Right atrium auricular region (tissue), 2 donors: ENCODE measurements at regions not wholly inside any gene's neighbourhood (a gene's known extent, or its start where the extent isn't known, plus 50 kb on each side); places are given as distances from the start of the nearest gene placed in this dataset.

Source experiments
- DNase-seq: peaks from one replicate; pipeline ENCODE4 v3.0.0-alpha.2; 2019; ENCODE audit warnings: low spot score
- H3K27ac ChIP-seq, 2 donors: fragments of 200-600 bp; sonication (generic); 1 replicate in 1 of 2; 2 replicates in 1 of 2; pipeline ENCODE4 v1.5.1; 2016 to 2019
- H3K27me3 ChIP-seq, 2 donors: fragments of 200-600 bp; sonication (generic); one replicate each; pipeline versions ENCODE4 v1.5.1 to v1.6.0; 2017 to 2019
- H3K36me3 ChIP-seq: fragments of 200-600 bp; sonication (generic); one replicate; pipeline ENCODE4 v1.5.1; 2016
- H3K4me1 ChIP-seq, 2 donors: fragments of 200-600 bp; sonication (generic); one replicate each; pipeline versions ENCODE4 v1.5.1 to v1.6.0; 2017 to 2019
- H3K4me3 ChIP-seq, 2 donors: fragments of 200-600 bp; sonication (generic); 1 replicate in 1 of 2; 2 replicates in 1 of 2; pipeline ENCODE4 v1.5.1; 2017 to 2019; ENCODE audit warnings: mild to moderate bottlenecking in 1 of 2, moderate library complexity in 1 of 2
- H3K9me3 ChIP-seq, 2 donors: fragments of 200-600 bp; sonication (generic); one replicate each; pipeline ENCODE4 v1.5.1; 2019
- CTCF ChIP-seq, 2 donors: fragments of 200-600 bp; sonication (generic); IDR thresholded peaks; one replicate each; pipeline ENCODE4 v1.5.1; 2019; ENCODE audit warnings: antibody characterized with exemption in 2 of 2

GRCh38 chr5:125148706-125149105, 402.3 kb upstream of the ZNF608 start:
- Histone ChIP-seq H3K4me1 (no peaks in the 10 kb centered on the region), H3K27me3 (no peaks in the 10 kb centered on the region), H3K9me3 (no peaks in the 10 kb centered on the region), H3K27ac (no peak overlapping the region), H3K36me3 (no peaks in the 10 kb centered on the region), H3K4me3 (no peak overlapping the region)
- DNase-seq, result no peak
- TF ChIP-seq CTCF (IDR thresholded peaks at IDR 0.05), result no peak

- no peaks in the 10 kb centered on the region for H3K27me3 ChIP-seq
- no peak for DNase-seq
- H3K9me3 ChIP-seq, result no peaks in the 10 kb centered on the region
- no peak overlapping the region for H3K4me3 ChIP-seq
- H3K4me1 ChIP-seq, result no peaks in the 10 kb centered on the region
- no peak overlapping the region for H3K27ac ChIP-seq
- no peak for TF ChIP-seq CTCF (IDR thresholded peaks at IDR 0.05)
- H3K36me3 ChIP-seq, result no peaks in the 10 kb centered on the region
Measured at GRCh38 chr5:125149110-125149509, 402.7 kb upstream of the ZNF608 start.

DNA sequence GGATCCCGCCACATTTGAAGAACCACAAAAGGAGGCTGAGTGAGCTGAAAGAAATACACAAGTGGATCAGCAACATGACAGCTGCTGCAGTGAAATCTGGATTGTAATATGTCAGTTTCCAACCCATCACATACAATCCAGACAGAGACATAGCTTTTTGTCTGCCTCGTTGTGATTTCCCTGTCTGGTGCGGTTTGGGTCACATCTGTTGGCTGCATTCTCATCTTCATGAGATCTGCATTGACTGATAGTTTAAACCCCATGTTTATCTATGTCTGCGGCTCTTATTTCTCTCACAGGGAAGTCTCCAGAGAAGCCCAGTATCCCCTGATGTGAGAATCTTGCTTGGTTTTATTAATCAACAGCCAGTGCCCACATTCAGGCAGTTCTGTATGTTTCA, 403.1 kb upstream of the ZNF608 start:
- H3K27ac ChIP-seq, result no peak overlapping the region
- TF ChIP-seq CTCF (IDR thresholded peaks at IDR 0.05), result no peak
- no peak for DNase-seq
- H3K4me3 ChIP-seq, result no peak overlapping the region
- H3K9me3 ChIP-seq, result no peaks in the 10 kb centered on the region
- no peaks in the 10 kb centered on the region for H3K27me3 ChIP-seq
- no peaks in the 10 kb centered on the region for H3K36me3 ChIP-seq
- no peaks in the 10 kb centered on the region for H3K4me1 ChIP-seq

GRCh38 chr5:125150041-125150669, 403.7 kb upstream of the ZNF608 start:
- H3K27ac ChIP-seq, result no peak overlapping the region
- DNase-seq, result no peak
- TF ChIP-seq CTCF (IDR thresholded peaks at IDR 0.05), result no peak
- H3K9me3 ChIP-seq, result no peaks in the 10 kb centered on the region
- H3K4me1 ChIP-seq, result no peaks in the 10 kb centered on the region
- H3K27me3 ChIP-seq, result no peaks in the 10 kb centered on the region
- H3K36me3 ChIP-seq, result no peaks in the 10 kb centered on the region
- no peak overlapping the region for H3K4me3 ChIP-seq

GRCh38 chr5:125151150-125151900, 404.9 kb upstream of the ZNF608 start:
- H3K4me1 ChIP-seq, result no peaks in the 10 kb centered on the region
- no peak overlapping the region for H3K4me3 ChIP-seq
- DNase-seq, result no peak
- no peaks in the 10 kb centered on the region for H3K27me3 ChIP-seq
- H3K36me3 ChIP-seq, result no peaks in the 10 kb centered on the region
- no peak for TF ChIP-seq CTCF (IDR thresholded peaks at IDR 0.05)
- no peaks in the 10 kb centered on the region for H3K9me3 ChIP-seq
- no peak overlapping the region for H3K27ac ChIP-seq
